Gastroesophageal sphincter (tissue), 4 donors: ENCODE measurements at regions not wholly inside any gene's neighbourhood (a gene's known extent, or its start where the extent isn't known, plus 50 kb on each side); places are given as distances from the start of the nearest gene placed in this dataset.

Source experiments
- ATAC-seq: fragments of 150-250 bp; one replicate; pipeline ENCODE4 v1.9.1; 2016; ENCODE audit warnings: mild to moderate bottlenecking, moderate library complexity
- H3K27ac ChIP-seq, 4 donors: fragments of 200-600 bp; sonication (generic) in 3 of 4; 1 replicate in 3 of 4; 2 replicates in 1 of 4; pipeline ENCODE4 v1.5.1; 2016 to 2019
- H3K27me3 ChIP-seq: fragments of 200-600 bp; sonication (generic); one replicate; pipeline ENCODE4 v1.5.1; 2019
- H3K36me3 ChIP-seq, 2 donors: fragments of 200-600 bp; sonication (generic); one replicate each; pipeline ENCODE4 v1.5.1; 2019; ENCODE audit warnings: control low read depth in 1 of 2
- H3K4me1 ChIP-seq, 3 donors: fragments of 200-600 bp; sonication (generic); 1 replicate in 2 of 3; 2 replicates in 1 of 3; pipeline ENCODE4 v1.5.1; 2016 to 2019; ENCODE audit warnings: control low read depth in 2 of 3
- H3K4me3 ChIP-seq, 2 donors: fragments of 200-600 bp; sonication (generic); one replicate each; pipeline ENCODE4 v1.5.1; 2019; ENCODE audit warnings: mild to moderate bottlenecking in 1 of 2, moderate library complexity in 1 of 2
- H3K9me3 ChIP-seq, 3 donors: fragments of 200-600 bp; sonication (generic); one replicate each; pipeline ENCODE4 v1.5.1; 2017 to 2019; ENCODE audit warnings: control low read depth in 2 of 3
- CTCF ChIP-seq, 4 experiments: fragments of 200-600 bp in 2 of 4; fragments of 450-650 bp in 2 of 4; sonication (generic) in 1 of 4; IDR thresholded peaks; one replicate each; pipeline ENCODE4 v1.5.1; 2017 to 2019; ENCODE audit warnings: antibody characterized with exemption in 4 of 4, mild to moderate bottlenecking in 2 of 4, moderate library complexity in 2 of 4
- EP300 ChIP-seq: sonication (generic); formaldehyde crosslinking; IDR thresholded peaks from one replicate; pipeline ENCODE4 v1.6.1; 2017; ENCODE audit warnings: antibody characterized with exemption, mild to moderate bottlenecking
- POLR2A ChIP-seq, 2 donors: fragments of 450-650 bp; IDR thresholded peaks; one replicate each; pipeline ENCODE4 v1.6.1; 2017; ENCODE audit warnings: antibody characterized with exemption in 2 of 2, mild to moderate bottlenecking in 2 of 2, moderate library complexity in 1 of 2
- POLR2AphosphoS5 ChIP-seq: sonication (generic); formaldehyde crosslinking; IDR thresholded peaks from one replicate; pipeline ENCODE4 v1.6.1; 2017; ENCODE audit warnings: antibody characterized with exemption
- WGBS, 2 donors: methylation state at CpG; one replicate each; pipeline ENCODE4 v1.1.5; 2018; ENCODE audit warnings: low coverage in 1 of 2; 5-methylcytosine and 5-hydroxymethylcytosine counted together

GRCh38 chr18:22494771-22495170, 77.1 kb upstream of the CTAGE1 start:
- no peak overlapping the region for H3K4me3 ChIP-seq
- WGBS, 2 donors = 16 to 45% methylated on average over 2 of the region's 2 CpGs
- H3K36me3 ChIP-seq = no peaks in the 10 kb centered on the region
- H3K27ac ChIP-seq = peak overlapping the region in 3 of 4 donors; percentile 16 to 52 (median 18)
- H3K9me3 ChIP-seq = no peaks in the 10 kb centered on the region
- no peaks in the 10 kb centered on the region for H3K27me3 ChIP-seq
- H3K4me1 ChIP-seq = peaks cover 0 to 9% (median 0%) of the 10 kb centered on the region in 3 donors
- ATAC-seq = peak; percentile 66
- TF ChIP-seq POLR2A (IDR thresholded peaks at IDR 0.05) = no peak
- peak; percentile 39 for TF ChIP-seq POLR2AphosphoS5

GRCh38 chr18:22499421-22499820, 81.7 kb upstream of the CTAGE1 start:
- TF ChIP-seq CTCF (IDR thresholded peaks at IDR 0.05) (no peak), EP300 (no peak), POLR2AphosphoS5 (no peak)
- Histone ChIP-seq H3K27me3 (no peaks in the 10 kb centered on the region), H3K9me3 (no peaks in the 10 kb centered on the region), H3K4me3 (no peak overlapping the region), H3K4me1 (peaks cover 0 to 6% (median 0%) of the 10 kb centered on the region in 3 donors), H3K36me3 (no peaks in the 10 kb centered on the region), H3K27ac (no peak overlapping the region)
- no peak for ATAC-seq

GRCh38 chr18:22503803-22504202, 86.1 kb upstream of the CTAGE1 start:
- H3K4me3 ChIP-seq = no peak overlapping the region
- TF ChIP-seq CTCF (IDR thresholded peaks at IDR 0.05) = no peak
- peak; percentile 81 for TF ChIP-seq POLR2AphosphoS5
- no peaks in the 10 kb centered on the region for H3K36me3 ChIP-seq
- 38 to 53% methylated on average over 1 to 3 of the region's 3 CpGs for WGBS, 2 donors
- peak overlapping the region in 3 of 4 donors; percentile 21 to 57 (median 52) for H3K27ac ChIP-seq
- no peaks in the 10 kb centered on the region for H3K27me3 ChIP-seq
- peaks cover 0 to 13% (median 0%) of the 10 kb centered on the region in 3 donors for H3K4me1 ChIP-seq
- ATAC-seq = peak; percentile 93
- no peaks in the 10 kb centered on the region for H3K9me3 ChIP-seq

GRCh38 chr18:22504251-22505030, 86.7 kb upstream of the CTAGE1 start:
- Histone ChIP-seq H3K36me3 (no peaks in the 10 kb centered on the region), H3K4me1 (peaks cover 0 to 13% (median 0%) of the 10 kb centered on the region in 3 donors), H3K27me3 (no peaks in the 10 kb centered on the region), H3K9me3 (no peaks in the 10 kb centered on the region), H3K4me3 (no peak overlapping the region), H3K27ac (peak overlapping the region in 3 of 4 donors; percentile 21 to 57 (median 52))
- TF ChIP-seq EP300 (no peak), POLR2AphosphoS5 (no peak), CTCF (IDR thresholded peaks at IDR 0.05) (no peak), POLR2A (IDR thresholded peaks at IDR 0.05) (no peak)
- WGBS, 2 donors = 81% methylated on average over 2 of the region's 2 CpGs
- peak; percentile 35 for ATAC-seq

GRCh38 chr18:22505141-22505591, 87.5 kb upstream of the CTAGE1 start:
- Histone ChIP-seq H3K27me3 (no peaks in the 10 kb centered on the region), H3K4me1 (peaks cover 0 to 13% (median 0%) of the 10 kb centered on the region in 3 donors), H3K9me3 (no peaks in the 10 kb centered on the region), H3K27ac (peak overlapping the region in 1 of 4 donors; percentile 57), H3K4me3 (no peak overlapping the region), H3K36me3 (no peaks in the 10 kb centered on the region)
- no peak for ATAC-seq
- 43 to 57% methylated on average over 1 of the region's 1 CpG for WGBS, 2 donors
- no peak for TF ChIP-seq EP300

- ATAC-seq = no peak
- peaks cover 0 to 13% (median 0%) of the 10 kb centered on the region in 3 donors for H3K4me1 ChIP-seq
- no peaks in the 10 kb centered on the region for H3K36me3 ChIP-seq
- H3K27me3 ChIP-seq = no peaks in the 10 kb centered on the region
- no peaks in the 10 kb centered on the region for H3K9me3 ChIP-seq
- H3K4me3 ChIP-seq = no peak overlapping the region
- 78 to 90% methylated on average over 2 of the region's 2 CpGs for WGBS, 2 donors
- no peak for TF ChIP-seq EP300
- TF ChIP-seq POLR2A (IDR thresholded peaks at IDR 0.05) = no peak
- no peak for TF ChIP-seq CTCF (IDR thresholded peaks at IDR 0.05)
- H3K27ac ChIP-seq = no peak overlapping the region
Observed at GRCh38 chr18:22507055-22507454, 89.3 kb upstream of the CTAGE1 start.
